GM12878 (cell line): ENCODE measurements at regions not wholly inside any gene's neighbourhood (a gene's known extent, or its start where the extent isn't known, plus 50 kb on each side); places are given as distances from the start of the nearest gene placed in this dataset.

Experiments used
- ATAC-seq: fragments of 200-7000 bp; cut with Tn5 transposase; 3 replicates; pipeline ENCODE4 v1.9.1; 2020; ENCODE audit warnings: mild to moderate bottlenecking, moderate library complexity
- BruUV-seq: library from RNA; stranded (reverse); fragments of 400-500 nt; replicated peaks from 2 replicates; lab custom pipeline; 2021; lab: Mats Ljungman, UMichigan
- CTCF ChIA-PET: fragments of 300-600 bp; sonication (Branson Sonifier 250); formaldehyde crosslinking; extraction: SDS; loops from one replicate; lab custom pipeline; 2021; ENCODE audit warnings: inconsistent platforms; lab: Yijun Ruan, JAX
- POLR2A ChIA-PET: fragments of 350-600 bp; formaldehyde crosslinking; extraction: SDS; loops from one replicate; lab custom pipeline; 2021; ENCODE audit warnings: inconsistent platforms; lab: Charles Lee
- RAD21 ChIA-PET: fragments of 300-600 bp; sonication (Branson Sonifier 250); formaldehyde crosslinking; loops from one replicate; lab custom pipeline; 2023; ENCODE audit warnings: antibody characterized with exemption; ENCODE audit not compliant: unreplicated experiment; lab: Charles Lee
- SMC1A ChIA-PET: fragments of 300-600 bp; sonication (Branson Sonifier 250); formaldehyde crosslinking; loops from one replicate; lab custom pipeline; 2023; ENCODE audit not compliant: unreplicated experiment, uncharacterized antibody; lab: Charles Lee
- DNase-seq: peaks from one replicate; pipeline ENCODE4 v3.0.0-alpha.2; 2011; ENCODE audit warnings: low read depth, low spot score
- FAIRE-seq: peaks from 3 replicates; lab custom pipeline; 2011; peaks lifted over from hg19 to GRCh38; lab: Jason Lieb, UNC
- H2AFZ ChIP-seq: 2 replicates; pipeline ENCODE4 v1.6.0; 2011; ENCODE audit warnings: low read depth, low read length, control low read depth; ENCODE audit not compliant: control insufficient read depth
- H3K27ac ChIP-seq: 2 replicates; pipeline ENCODE4 v1.5.1; 2011; ENCODE audit warnings: control low read depth; ENCODE audit not compliant: control insufficient read depth, insufficient read depth
- H3K27me3 ChIP-seq, 2 experiments: replicated peaks in 1 of 2; 2 replicates each; pipeline versions ENCODE4 v1.6.0 to v1.6.1; 2011; ENCODE audit warnings: low read length in 1 of 2; ENCODE audit not compliant: control insufficient read depth in 2 of 2, insufficient read depth in 2 of 2
- H3K36me3 ChIP-seq, 2 experiments: 2 replicates each; pipeline ENCODE4 v1.5.1; 2011; ENCODE audit warnings: low read length in 1 of 2; ENCODE audit not compliant: control insufficient read depth in 2 of 2, insufficient read depth in 2 of 2
- H3K4me1 ChIP-seq: 2 replicates; pipeline ENCODE4 v1.6.1; 2011; ENCODE audit warnings: mild to moderate bottlenecking, low read length, moderate library complexity, mixed read lengths; ENCODE audit not compliant: control insufficient read depth, insufficient read depth
- H3K4me2 ChIP-seq: 2 replicates; pipeline ENCODE4 v1.6.0; 2011; ENCODE audit warnings: control low read depth; ENCODE audit not compliant: control insufficient read depth, insufficient read depth
- H3K4me3 ChIP-seq: fragments of 200-600 bp; sonication (generic); 2 replicates; pipeline ENCODE4 v1.5.1; 2016
- H3K79me2 ChIP-seq: 2 replicates; pipeline ENCODE4 v1.6.0; 2011; ENCODE audit warnings: low read length; ENCODE audit not compliant: control insufficient read depth, insufficient read depth
- H3K9ac ChIP-seq: 2 replicates; pipeline ENCODE4 v1.8.0; 2011; ENCODE audit warnings: low read length, control low read depth, mixed read lengths; ENCODE audit not compliant: control insufficient read depth, insufficient read depth
- H3K9me3 ChIP-seq: replicated peaks from 3 replicates; pipeline ENCODE4 v1.5.1; 2011; ENCODE audit warnings: mild to moderate bottlenecking, low read length; ENCODE audit not compliant: control insufficient read depth, insufficient read depth
- H4K20me1 ChIP-seq: 2 replicates; pipeline ENCODE4 v1.6.0; 2011; ENCODE audit not compliant: control insufficient read depth, insufficient read depth
- BHLHE40 ChIP-seq, 2 experiments: fragments of 450-650 bp in 1 of 2; IDR thresholded peaks; 2 replicates each; pipeline ENCODE4 v1.6.1; 2011 to 2017; ENCODE audit warnings: low read depth in 2 of 2, borderline replicate concordance in 1 of 2, improper control_type of control experiment in 1 of 2, low read length in 1 of 2, mild to moderate bottlenecking in 1 of 2
- BMI1 ChIP-seq: fragments of 450-650 bp; IDR thresholded peaks from 2 replicates; pipeline ENCODE4 v1.6.1; 2016; ENCODE audit warnings: mild to moderate bottlenecking, moderate library complexity, borderline replicate concordance
- CEBPB ChIP-seq, 2 experiments: fragments of 150-350 bp in 1 of 2; IDR thresholded peaks; 2 replicates each; pipeline ENCODE4 v1.6.1; 2012 to 2014; ENCODE audit warnings: low read depth in 2 of 2, low read length in 2 of 2, borderline replicate concordance in 1 of 2, inconsistent platforms in 1 of 2
- GABPA ChIP-seq: IDR thresholded peaks from 2 replicates; pipeline ENCODE4 v1.6.1; 2014; ENCODE audit warnings: antibody characterized with exemption, low read depth, mild to moderate bottlenecking, inconsistent platforms
- HCFC1 ChIP-seq: fragments of 150-350 bp; IDR thresholded peaks from 2 replicates; pipeline ENCODE4 v1.6.1; 2014; ENCODE audit warnings: low read length
- IKZF2 ChIP-seq, 2 experiments: fragments of 450-650 bp; IDR thresholded peaks; 2 replicates each; pipeline ENCODE4 v1.6.1; 2017; ENCODE audit warnings: mild to moderate bottlenecking in 2 of 2, moderate library complexity in 2 of 2
- POLR2A ChIP-seq: IDR thresholded peaks from 2 replicates; pipeline ENCODE4 v1.6.1; 2011; ENCODE audit warnings: low read depth, mild to moderate bottlenecking, low read length
- POU2F2 ChIP-seq: IDR thresholded peaks from 3 replicates; pipeline ENCODE4 v1.6.1; 2011; ENCODE audit warnings: low read depth, mild to moderate bottlenecking, low read length, borderline replicate concordance
- RAD51 ChIP-seq: fragments of 450-650 bp; IDR thresholded peaks from 2 replicates; pipeline ENCODE4 v1.6.1; 2016; ENCODE audit warnings: moderate library complexity, mild to moderate bottlenecking, inconsistent platforms
- RB1 ChIP-seq: fragments of 450-650 bp; formaldehyde crosslinking; IDR thresholded peaks from 2 replicates; pipeline ENCODE4 v1.6.1; 2017; ENCODE audit warnings: mild to moderate bottlenecking, borderline replicate concordance
- SIN3A ChIP-seq: IDR thresholded peaks from 2 replicates; pipeline ENCODE4 v1.6.1; 2012; ENCODE audit warnings: low read depth, low read length, improper control_type of control experiment
- SPI1 ChIP-seq: IDR thresholded peaks from 2 replicates; pipeline ENCODE4 v1.6.1; 2011; ENCODE audit warnings: low read depth, mild to moderate bottlenecking, low read length, moderate library complexity, borderline replicate concordance; ENCODE audit not compliant: insufficient read depth
- WGBS: methylation state at CpG from one replicate; pipeline ENCODE4 v1.1.6; 2016; ENCODE audit warnings: low lambda C conversion rate; ENCODE audit not compliant: insufficient replicate concordance, insufficient coverage; ENCODE audit errors: missing lambda C conversion rate; 5-methylcytosine and 5-hydroxymethylcytosine counted together
- in situ Hi-C: fragments of 300-500 bp; cut with MboI; formaldehyde crosslinking; loops from 9 replicates; pipeline ENCODE4 v1.14.3; 2018; ENCODE audit warnings: mixed read lengths
- intact Hi-C: fragments of 100-400 bp; cut with micrococcal nuclease; formaldehyde crosslinking; loops from one replicate; pipeline ENCODE4 v1.14.2; 2022; ENCODE audit not compliant: unreplicated experiment
- TF ChIP-seq, protein P1 (sequence below): IDR thresholded peaks from 2 replicates; pipeline ENCODE4 v1.6.1; 2011; ENCODE audit warnings: borderline replicate concordance, low read depth, mild to moderate bottlenecking, moderate library complexity, low read length; ENCODE audit not compliant: insufficient read depth, poor library complexity, severe bottlenecking
- TF ChIP-seq, protein P2 (sequence below): fragments of 450-650 bp; formaldehyde crosslinking; IDR thresholded peaks from 2 replicates; pipeline ENCODE4 v1.4.0; 2022; ENCODE audit warnings: mild to moderate bottlenecking, moderate library complexity
- TF ChIP-seq, protein P3 (sequence below): IDR thresholded peaks from 2 replicates; pipeline ENCODE4 v1.6.1; 2011; ENCODE audit warnings: low read depth, low read length, improper control_type of control experiment, borderline replicate concordance
- TF ChIP-seq, protein P4 (sequence below): fragments of 450-650 bp; IDR thresholded peaks from 2 replicates; pipeline ENCODE4 v1.6.1; 2016; ENCODE audit warnings: mild to moderate bottlenecking, moderate library complexity, borderline replicate concordance

DNA sequence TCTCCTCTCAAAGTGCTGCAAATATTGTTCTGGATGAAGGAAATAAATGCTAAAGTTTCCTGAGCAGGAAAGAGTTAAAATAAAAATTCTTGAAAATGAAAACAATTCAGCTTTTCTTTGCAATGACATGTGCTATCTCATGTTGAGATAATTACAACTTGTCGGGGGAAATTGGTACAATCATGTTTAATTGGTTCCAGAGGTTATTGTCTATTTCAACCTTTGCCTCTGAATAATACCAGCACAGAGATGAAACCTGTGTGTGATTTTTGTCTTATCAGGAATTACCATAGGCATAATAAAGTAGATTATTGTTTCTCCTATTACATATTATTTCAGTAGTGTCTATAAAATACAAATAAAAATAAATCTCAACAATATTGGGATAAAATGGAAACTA lies 305.0 kb downstream of the XPNPEP1 start:
- H3K4me2 ChIP-seq, result no peak overlapping the region
- no peak overlapping the region for H2AFZ ChIP-seq
- no peak overlapping the region for H3K9ac ChIP-seq
- no peaks in the 10 kb centered on the region for H3K36me3 ChIP-seq
- no TSS peak for BruUV-seq
- ChIA-PET SMC1A (interaction anchor here (1.3 kb wide), 1 partner anchor 10 kb away, joined by 3 read pairs; no protein-coding TSS in a partner anchor), POLR2A (no interaction called here), RAD21 (no interaction called here), CTCF (interaction anchor here (1.5 kb wide), 1 partner anchor 11 kb away, joined by 4 read pairs; no protein-coding TSS in a partner anchor)
- no peaks in the 10 kb centered on the region for H3K27me3 ChIP-seq
- no peaks in the 10 kb centered on the region for H4K20me1 ChIP-seq
- H3K79me2 ChIP-seq, result no peaks in the 10 kb centered on the region
- DNase-seq, result no peak
- H3K4me3 ChIP-seq, result no peak overlapping the region
- intact Hi-C loops (no loop called here), in situ Hi-C loops (no loop called here)
- H3K27ac ChIP-seq, result no peak overlapping the region
- no peaks in the 10 kb centered on the region for H3K9me3 ChIP-seq
- no peak for ATAC-seq
- WGBS, result 0% methylated on average over 1 of the region's 1 CpG
- no peaks in the 10 kb centered on the region for H3K4me1 ChIP-seq
- FAIRE-seq, result no peak
- TF ChIP-seq BHLHE40 (IDR thresholded peaks at IDR 0.05; ENCODE audit: borderline replicate concordance in 1 of 2, low read depth in 2 of 2, low read length in 1 of 2), result no peak
- no peak for TF ChIP-seq IKZF2 (IDR thresholded peaks at IDR 0.05)
- TF ChIP-seq POU2F2, result no peak
- TF ChIP-seq, protein P1, sequence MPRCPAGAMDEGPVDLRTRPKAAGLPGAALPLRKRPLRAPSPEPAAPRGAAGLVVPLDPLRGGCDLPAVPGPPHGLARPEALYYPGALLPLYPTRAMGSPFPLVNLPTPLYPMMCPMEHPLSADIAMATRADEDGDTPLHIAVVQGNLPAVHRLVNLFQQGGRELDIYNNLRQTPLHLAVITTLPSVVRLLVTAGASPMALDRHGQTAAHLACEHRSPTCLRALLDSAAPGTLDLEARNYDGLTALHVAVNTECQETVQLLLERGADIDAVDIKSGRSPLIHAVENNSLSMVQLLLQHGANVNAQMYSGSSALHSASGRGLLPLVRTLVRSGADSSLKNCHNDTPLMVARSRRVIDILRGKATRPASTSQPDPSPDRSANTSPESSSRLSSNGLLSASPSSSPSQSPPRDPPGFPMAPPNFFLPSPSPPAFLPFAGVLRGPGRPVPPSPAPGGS, result no peak
- TF ChIP-seq, protein P2, sequence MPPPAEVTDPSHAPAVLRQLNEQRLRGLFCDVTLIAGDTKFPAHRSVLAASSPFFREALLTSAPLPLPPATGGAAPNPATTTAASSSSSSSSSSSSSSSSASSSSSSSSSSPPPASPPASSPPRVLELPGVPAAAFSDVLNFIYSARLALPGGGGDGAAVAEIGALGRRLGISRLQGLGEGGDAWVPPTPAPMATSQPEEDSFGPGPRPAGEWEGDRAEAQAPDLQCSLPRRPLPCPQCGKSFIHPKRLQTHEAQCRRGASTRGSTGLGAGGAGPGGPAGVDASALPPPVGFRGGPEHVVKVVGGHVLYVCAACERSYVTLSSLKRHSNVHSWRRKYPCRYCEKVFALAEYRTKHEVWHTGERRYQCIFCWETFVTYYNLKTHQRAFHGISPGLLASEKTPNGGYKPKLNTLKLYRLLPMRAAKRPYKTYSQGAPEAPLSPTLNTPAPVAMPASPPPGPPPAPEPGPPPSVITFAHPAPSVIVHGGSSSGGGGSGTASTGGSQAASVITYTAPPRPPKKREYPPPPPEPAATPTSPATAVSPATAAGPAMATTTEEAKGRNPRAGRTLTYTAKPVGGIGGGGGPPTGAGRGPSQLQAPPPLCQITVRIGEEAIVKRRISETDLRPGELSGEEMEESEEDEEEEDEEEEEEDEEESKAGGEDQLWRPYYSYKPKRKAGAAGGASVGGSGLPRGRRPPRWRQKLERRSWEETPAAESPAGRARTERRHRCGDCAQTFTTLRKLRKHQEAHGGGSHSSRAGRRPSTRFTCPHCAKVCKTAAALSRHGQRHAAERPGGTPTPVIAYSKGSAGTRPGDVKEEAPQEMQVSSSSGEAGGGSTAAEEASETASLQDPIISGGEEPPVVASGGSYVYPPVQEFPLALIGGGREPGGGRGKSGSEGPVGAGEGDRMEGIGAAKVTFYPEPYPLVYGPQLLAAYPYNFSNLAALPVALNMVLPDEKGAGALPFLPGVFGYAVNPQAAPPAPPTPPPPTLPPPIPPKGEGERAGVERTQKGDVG, result no peak
- TF ChIP-seq POLR2A, result no peak
- no peak for TF ChIP-seq BMI1
- no peak for TF ChIP-seq RAD51
- TF ChIP-seq, protein P3, sequence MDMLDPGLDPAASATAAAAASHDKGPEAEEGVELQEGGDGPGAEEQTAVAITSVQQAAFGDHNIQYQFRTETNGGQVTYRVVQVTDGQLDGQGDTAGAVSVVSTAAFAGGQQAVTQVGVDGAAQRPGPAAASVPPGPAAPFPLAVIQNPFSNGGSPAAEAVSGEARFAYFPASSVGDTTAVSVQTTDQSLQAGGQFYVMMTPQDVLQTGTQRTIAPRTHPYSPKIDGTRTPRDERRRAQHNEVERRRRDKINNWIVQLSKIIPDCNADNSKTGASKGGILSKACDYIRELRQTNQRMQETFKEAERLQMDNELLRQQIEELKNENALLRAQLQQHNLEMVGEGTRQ, result no peak
- no peak for TF ChIP-seq SPI1
- TF ChIP-seq GABPA, result no peak
- TF ChIP-seq CEBPB (IDR thresholded peaks at IDR 0.05; ENCODE audit: borderline replicate concordance in 1 of 2, low read depth in 2 of 2, low read length in 2 of 2), result no peak
- TF ChIP-seq SIN3A, result no peak
- TF ChIP-seq HCFC1, result no peak
- TF ChIP-seq, protein P4, sequence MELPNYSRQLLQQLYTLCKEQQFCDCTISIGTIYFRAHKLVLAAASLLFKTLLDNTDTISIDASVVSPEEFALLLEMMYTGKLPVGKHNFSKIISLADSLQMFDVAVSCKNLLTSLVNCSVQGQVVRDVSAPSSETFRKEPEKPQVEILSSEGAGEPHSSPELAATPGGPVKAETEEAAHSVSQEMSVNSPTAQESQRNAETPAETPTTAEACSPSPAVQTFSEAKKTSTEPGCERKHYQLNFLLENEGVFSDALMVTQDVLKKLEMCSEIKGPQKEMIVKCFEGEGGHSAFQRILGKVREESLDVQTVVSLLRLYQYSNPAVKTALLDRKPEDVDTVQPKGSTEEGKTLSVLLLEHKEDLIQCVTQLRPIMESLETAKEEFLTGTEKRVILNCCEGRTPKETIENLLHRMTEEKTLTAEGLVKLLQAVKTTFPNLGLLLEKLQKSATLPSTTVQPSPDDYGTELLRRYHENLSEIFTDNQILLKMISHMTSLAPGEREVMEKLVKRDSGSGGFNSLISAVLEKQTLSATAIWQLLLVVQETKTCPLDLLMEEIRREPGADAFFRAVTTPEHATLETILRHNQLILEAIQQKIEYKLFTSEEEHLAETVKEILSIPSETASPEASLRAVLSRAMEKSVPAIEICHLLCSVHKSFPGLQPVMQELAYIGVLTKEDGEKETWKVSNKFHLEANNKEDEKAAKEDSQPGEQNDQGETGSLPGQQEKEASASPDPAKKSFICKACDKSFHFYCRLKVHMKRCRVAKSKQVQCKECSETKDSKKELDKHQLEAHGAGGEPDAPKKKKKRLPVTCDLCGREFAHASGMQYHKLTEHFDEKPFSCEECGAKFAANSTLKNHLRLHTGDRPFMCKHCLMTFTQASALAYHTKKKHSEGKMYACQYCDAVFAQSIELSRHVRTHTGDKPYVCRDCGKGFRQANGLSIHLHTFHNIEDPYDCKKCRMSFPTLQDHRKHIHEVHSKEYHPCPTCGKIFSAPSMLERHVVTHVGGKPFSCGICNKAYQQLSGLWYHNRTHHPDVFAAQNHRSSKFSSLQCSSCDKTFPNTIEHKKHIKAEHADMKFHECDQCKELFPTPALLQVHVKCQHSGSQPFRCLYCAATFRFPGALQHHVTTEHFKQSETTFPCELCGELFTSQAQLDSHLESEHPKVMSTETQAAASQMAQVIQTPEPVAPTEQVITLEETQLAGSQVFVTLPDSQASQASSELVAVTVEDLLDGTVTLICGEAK, result no peak
- TF ChIP-seq RB1, result no peak
